Natural killer cell treated with Interleukin-12 subunit alpha and Interleukin-12 subunit beta and Interleukin-15 and Interleukin-18, amount 100 ng/mL, for 72 hours (primary cell): ENCODE measurements at regions not wholly inside any gene's neighbourhood (a gene's known extent, or its start where the extent isn't known, plus 50 kb on each side); places are given as distances from the start of the nearest gene placed in this dataset.

Experiments
- ATAC-seq, 2 donors: fragments of 150-1000 bp; cut with Tn5 transposase in 1 of 2; sonication (Bioruptor Pico), chemical (Tn5 transposase) in 1 of 2; 2 replicates each; pipeline ENCODE4 v1.10.0; 2021
- DNase-seq: peaks from one replicate; pipeline ENCODE4 v3.0.0; 2022; ENCODE audit warnings: low spot score
- H3K27ac Mint-ChIP-seq, 2 donors: 1 replicate in 1 of 2; 2 replicates in 1 of 2; pipeline ENCODE4 v1.8.0; 2022; ENCODE audit warnings: mixed read lengths in 2 of 2, mild to moderate bottlenecking in 1 of 2, moderate library complexity in 1 of 2
- H3K27me3 Mint-ChIP-seq, 2 donors: 1 replicate in 1 of 2; 2 replicates in 1 of 2; pipeline ENCODE4 v1.8.0; 2022; ENCODE audit warnings: mixed read lengths in 2 of 2
- H3K36me3 Mint-ChIP-seq: one replicate; pipeline ENCODE4 v1.8.0; 2022; ENCODE audit warnings: mixed read lengths
- H3K4me1 Mint-ChIP-seq, 2 donors: 1 replicate in 1 of 2; 2 replicates in 1 of 2; pipeline ENCODE4 v1.8.0; 2022; ENCODE audit warnings: low read depth in 2 of 2, mixed read lengths in 2 of 2, mild to moderate bottlenecking in 1 of 2
- H3K4me3 Mint-ChIP-seq: one replicate; pipeline ENCODE4 v1.8.0; 2022; ENCODE audit warnings: mixed read lengths
- H3K9me3 Mint-ChIP-seq: 2 replicates; pipeline ENCODE4 v1.8.0; 2022; ENCODE audit warnings: mixed read lengths

DNA sequence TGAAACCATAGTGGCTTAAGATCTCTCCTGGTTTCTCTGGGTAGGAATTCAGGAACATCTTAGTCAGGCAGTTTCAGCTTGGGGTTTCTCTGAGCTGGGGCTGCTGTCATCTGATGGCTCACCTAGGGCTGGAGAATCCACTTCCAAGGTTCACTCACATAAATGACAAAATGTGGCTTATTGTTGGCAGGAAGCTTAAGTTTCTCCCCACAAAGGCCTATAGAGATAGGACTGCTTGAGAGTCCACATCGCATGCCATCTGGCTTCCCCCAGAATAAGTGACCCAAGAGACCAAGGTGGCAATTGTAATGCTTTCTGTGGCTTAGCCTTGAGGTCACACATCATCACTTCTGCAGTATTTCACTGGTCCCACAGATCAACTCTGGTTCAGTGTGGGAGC lies 131.4 kb downstream of the EDN1 start:
- no peak for ATAC-seq
- Mint-ChIP-seq H3K4me1 (no peaks in the 10 kb centered on the region), H3K36me3 (no peaks in the 10 kb centered on the region), H3K9me3 (no peaks in the 10 kb centered on the region), H3K4me3 (no peak overlapping the region), H3K27me3 (peaks cover 0 to 3% of the 10 kb centered on the region in 2 donors), H3K27ac (no peak overlapping the region)
- DNase-seq: no peak

DNA sequence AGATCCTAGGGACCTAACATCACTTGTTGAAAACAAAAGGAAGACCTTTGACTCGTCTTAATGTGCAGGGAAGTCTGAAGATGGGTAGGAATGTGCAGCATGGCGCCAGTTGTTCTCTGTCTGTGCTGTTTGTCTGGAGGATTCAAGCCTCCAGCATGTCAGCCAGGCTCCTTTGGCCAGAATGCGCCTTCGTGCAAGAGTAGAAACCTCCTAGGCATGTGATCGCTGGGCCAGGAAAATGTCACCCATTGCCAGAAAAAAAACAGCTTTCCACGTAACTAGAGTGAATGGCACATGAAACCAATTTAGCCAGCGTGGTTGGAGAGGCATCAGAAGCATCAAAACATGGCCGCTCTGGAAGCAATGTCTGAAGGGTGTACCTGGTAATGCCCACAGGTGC lies 132.7 kb downstream of the EDN1 start:
- DNase-seq (no peak), ATAC-seq (no peak)
- Mint-ChIP-seq H3K4me1 (no peaks in the 10 kb centered on the region), H3K9me3 (no peaks in the 10 kb centered on the region), H3K27ac (no peak overlapping the region), H3K4me3 (no peak overlapping the region), H3K27me3 (no peaks in the 10 kb centered on the region), H3K36me3 (no peaks in the 10 kb centered on the region)

DNA sequence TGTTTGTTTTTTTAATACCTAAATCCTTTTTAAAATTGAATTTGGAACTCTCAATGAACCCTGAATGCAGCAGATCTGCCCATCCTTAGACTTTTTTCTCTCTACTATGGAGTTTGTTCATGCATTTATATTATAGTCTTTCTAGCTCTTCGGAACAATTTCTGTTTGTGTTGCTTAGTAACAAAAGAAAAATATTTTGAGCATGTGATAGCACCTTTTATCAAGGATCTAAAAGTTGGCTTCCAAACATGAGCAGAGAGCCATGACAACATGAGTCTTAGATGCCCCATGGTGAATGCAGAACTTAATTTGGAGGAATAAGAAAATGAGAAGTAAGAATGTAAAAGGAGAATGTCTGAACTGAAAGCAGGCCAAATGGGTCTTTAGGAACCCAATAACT lies 133.7 kb downstream of the EDN1 start:
- Mint-ChIP-seq H3K4me3 (no peak overlapping the region), H3K9me3 (no peaks in the 10 kb centered on the region), H3K27me3 (no peaks in the 10 kb centered on the region), H3K27ac (no peak overlapping the region), H3K4me1 (no peaks in the 10 kb centered on the region), H3K36me3 (no peaks in the 10 kb centered on the region)
- DNase-seq (no peak), ATAC-seq (no peak)

DNA sequence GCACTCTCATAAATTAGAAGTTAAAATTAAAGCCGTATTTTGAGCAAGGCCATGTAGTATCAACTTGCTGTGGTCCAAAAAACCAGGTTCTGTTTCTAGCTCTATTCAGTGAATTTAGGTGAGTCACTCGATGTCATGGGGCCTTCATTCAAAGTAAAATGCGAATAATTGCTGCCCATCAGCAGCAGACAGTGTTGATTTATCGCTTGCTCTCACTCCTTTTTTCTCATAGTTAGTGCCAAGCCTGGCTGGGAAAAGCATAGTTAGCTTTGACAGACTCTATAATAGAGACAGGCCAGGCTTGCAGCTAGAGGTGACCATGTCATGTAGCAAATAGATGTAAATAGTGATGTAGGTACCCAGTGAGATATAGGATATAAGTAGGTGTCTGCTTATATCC lies 136.0 kb downstream of the EDN1 start:
- Mint-ChIP-seq H3K9me3 (no peaks in the 10 kb centered on the region), H3K27ac (no peak overlapping the region), H3K4me3 (no peak overlapping the region), H3K27me3 (peaks cover 0 to 5% of the 10 kb centered on the region in 2 donors), H3K36me3 (no peaks in the 10 kb centered on the region), H3K4me1 (no peaks in the 10 kb centered on the region)
- no peak for DNase-seq
- no peak for ATAC-seq

DNA sequence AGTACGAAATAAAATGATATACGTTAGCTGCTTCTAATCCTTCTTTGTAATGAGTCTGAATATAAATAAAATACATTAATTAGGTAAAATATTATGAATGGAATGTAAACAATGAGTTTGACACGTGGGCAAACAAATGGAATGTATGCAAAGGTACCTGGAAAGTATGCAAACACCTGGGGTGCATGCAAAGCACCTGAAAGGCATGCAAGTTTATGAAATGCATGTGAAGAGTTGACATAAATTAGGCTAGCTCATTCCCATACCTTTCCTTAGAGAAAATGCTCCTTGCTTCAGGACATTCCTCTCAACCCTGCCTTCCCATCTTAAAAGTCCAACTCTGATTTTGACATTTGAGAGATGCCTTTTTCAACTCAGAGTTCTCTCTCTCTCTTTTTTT lies 140.9 kb downstream of the EDN1 start:
- Mint-ChIP-seq H3K9me3 (no peaks in the 10 kb centered on the region), H3K36me3 (peaks cover 6% of the 10 kb centered on the region), H3K27ac (no peak overlapping the region), H3K27me3 (peaks cover 2 to 15% of the 10 kb centered on the region in 2 donors), H3K4me3 (no peak overlapping the region), H3K4me1 (no peaks in the 10 kb centered on the region)
- ATAC-seq (no peak), DNase-seq (no peak)

DNA sequence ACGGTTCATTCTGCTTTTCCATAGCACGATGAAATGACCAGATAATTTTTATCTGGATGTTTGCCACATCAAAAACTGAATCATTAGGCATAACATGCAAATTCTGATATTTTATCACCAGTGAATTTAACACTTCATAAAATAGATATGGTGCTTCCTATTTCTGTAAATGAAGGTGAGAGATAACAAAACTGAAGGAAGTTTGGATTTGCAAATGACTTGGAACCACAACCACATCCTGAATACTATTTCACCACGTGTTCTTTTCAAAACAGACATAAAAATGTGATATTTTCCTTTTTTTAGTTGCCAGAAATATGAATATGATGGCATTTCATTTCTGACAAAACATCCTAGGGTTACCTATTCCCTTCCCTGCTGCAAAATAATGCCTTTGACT lies 146.1 kb downstream of the EDN1 start:
- ATAC-seq: no peak
- DNase-seq: no peak
- Mint-ChIP-seq H3K9me3 (peaks cover 2% of the 10 kb centered on the region), H3K4me3 (no peak overlapping the region), H3K27ac (no peak overlapping the region), H3K4me1 (no peaks in the 10 kb centered on the region), H3K36me3 (peaks cover 6% of the 10 kb centered on the region), H3K27me3 (peaks cover 4 to 10% of the 10 kb centered on the region in 2 donors)

DNA sequence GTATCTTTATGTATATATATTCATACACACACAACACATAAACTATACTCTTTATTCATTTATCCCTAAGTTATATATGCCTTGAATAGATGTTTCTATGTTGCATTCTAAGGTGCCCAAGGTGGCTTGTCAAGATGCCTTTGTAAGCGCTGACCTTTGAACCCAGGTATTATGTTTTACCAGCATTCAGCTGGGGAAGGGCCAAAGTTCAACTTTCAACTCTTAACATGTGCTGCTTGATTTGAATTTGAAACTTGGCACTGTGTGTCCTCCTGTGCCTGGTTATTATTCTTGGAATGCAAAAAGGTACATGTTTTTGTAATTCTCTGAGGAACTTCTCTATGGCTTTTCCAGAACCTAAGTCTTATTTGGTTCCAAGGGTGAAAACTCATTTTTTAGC lies 146.5 kb downstream of the EDN1 start:
- H3K27me3 Mint-ChIP-seq: peaks cover 5 to 10% of the 10 kb centered on the region in 2 donors
- no peaks in the 10 kb centered on the region for H3K4me1 Mint-ChIP-seq
- DNase-seq (no peak), ATAC-seq (no peak)
- peaks cover 6% of the 10 kb centered on the region for H3K36me3 Mint-ChIP-seq
- no peak overlapping the region for H3K27ac Mint-ChIP-seq
- no peak overlapping the region for H3K4me3 Mint-ChIP-seq
- H3K9me3 Mint-ChIP-seq: peaks cover 4% of the 10 kb centered on the region

DNA sequence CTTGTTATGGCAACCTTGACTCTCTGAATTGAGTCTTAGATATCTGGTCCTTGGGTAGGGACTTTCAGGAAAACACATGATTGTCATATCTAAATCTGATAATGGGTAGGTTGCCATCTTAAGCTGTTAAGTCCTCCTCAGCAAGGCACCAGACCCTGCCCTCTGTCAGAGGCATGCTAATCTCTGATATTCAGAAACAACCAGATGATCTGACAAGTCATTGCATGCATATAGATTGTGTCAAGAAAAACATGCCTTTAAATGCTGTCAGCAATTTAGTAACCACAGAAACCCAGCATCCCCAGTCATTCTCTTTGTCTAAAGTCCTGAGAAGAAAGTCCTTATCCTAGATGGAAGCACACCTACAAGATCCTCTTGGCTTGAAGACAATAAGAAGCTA lies 149.1 kb downstream of the EDN1 start:
- ATAC-seq (no peak), DNase-seq (no peak)
- Mint-ChIP-seq H3K9me3 (peaks cover 8% of the 10 kb centered on the region), H3K27ac (no peak overlapping the region), H3K4me3 (no peak overlapping the region), H3K36me3 (peaks cover 6% of the 10 kb centered on the region), H3K4me1 (no peaks in the 10 kb centered on the region), H3K27me3 (peaks cover 6 to 7% of the 10 kb centered on the region in 2 donors)

DNA sequence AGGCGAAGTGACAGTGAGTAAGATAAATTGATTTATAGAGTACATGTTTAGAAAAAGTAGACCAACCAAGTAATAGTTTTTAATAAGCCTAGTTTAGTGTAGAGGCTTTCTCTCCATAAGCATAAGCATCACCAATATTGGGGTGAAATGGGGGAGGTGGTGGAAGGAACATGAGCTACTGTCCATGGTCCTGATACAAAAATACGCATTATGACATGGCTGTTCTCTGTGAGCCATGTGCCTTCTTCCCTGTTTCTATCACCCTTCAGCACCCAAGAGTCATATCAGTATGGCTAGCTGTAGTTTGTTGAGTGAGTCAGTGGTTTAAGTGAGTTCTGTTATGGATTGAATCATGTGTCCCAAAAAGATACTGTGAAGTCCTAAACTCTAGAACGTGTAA lies 150.8 kb downstream of the EDN1 start:
- H3K36me3 Mint-ChIP-seq: no peaks in the 10 kb centered on the region
- H3K27ac Mint-ChIP-seq: no peak overlapping the region
- ATAC-seq: no peak
- H3K4me1 Mint-ChIP-seq: no peaks in the 10 kb centered on the region
- H3K4me3 Mint-ChIP-seq: no peak overlapping the region
- DNase-seq: no peak
- H3K27me3 Mint-ChIP-seq: peaks cover 6 to 7% of the 10 kb centered on the region in 2 donors
- H3K9me3 Mint-ChIP-seq: peaks cover 8% of the 10 kb centered on the region

DNA sequence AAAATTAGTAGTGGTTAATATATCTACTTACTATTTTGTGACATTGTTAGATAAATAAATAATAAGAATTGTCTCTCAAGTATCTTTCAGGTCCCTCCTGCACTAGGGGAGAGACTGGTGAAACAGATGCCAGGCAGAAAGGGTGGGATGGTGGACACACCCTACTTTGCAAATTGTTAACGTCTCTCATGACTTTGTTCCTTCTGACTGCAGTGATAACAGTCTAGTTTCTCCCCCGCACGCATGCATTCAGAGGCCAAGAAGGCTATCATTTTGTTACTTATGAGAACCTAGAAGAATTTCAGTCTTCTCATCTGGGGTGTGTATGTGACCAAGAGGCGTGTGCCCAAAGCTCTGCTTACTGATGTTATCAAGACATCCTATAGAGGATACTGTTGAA lies 152.3 kb downstream of the EDN1 start:
- Mint-ChIP-seq H3K36me3 (no peaks in the 10 kb centered on the region), H3K4me3 (no peak overlapping the region), H3K9me3 (peaks cover 8% of the 10 kb centered on the region), H3K27ac (no peak overlapping the region), H3K4me1 (no peaks in the 10 kb centered on the region), H3K27me3 (peaks cover 7 to 14% of the 10 kb centered on the region in 2 donors)
- ATAC-seq (no peak), DNase-seq (no peak)

DNA sequence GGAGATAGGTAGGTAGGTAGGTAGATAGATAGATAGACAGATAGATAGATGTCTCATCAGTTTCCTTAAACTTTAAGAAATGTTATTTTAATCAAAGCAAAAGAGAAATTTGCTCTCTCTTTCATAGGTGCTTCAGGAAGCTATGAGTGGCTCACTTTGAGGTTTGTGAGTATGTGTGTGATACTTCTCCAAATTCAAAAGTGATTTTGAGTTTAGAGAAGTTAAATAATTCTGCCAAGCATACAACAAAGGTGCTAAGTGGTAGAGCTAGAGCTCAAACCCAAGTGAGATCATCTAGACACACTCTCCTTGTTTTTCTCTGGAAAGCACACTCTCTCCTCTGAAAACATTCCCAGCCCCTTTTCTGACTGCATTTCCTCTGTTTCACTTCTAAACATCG lies 156.2 kb downstream of the EDN1 start:
- no peak overlapping the region for H3K4me3 Mint-ChIP-seq
- peaks cover 6% of the 10 kb centered on the region for H3K36me3 Mint-ChIP-seq
- peaks cover 8% of the 10 kb centered on the region for H3K9me3 Mint-ChIP-seq
- no peaks in the 10 kb centered on the region for H3K4me1 Mint-ChIP-seq
- no peak for DNase-seq
- peaks cover 7 to 23% of the 10 kb centered on the region in 2 donors for H3K27me3 Mint-ChIP-seq
- ATAC-seq: no peak
- no peak overlapping the region for H3K27ac Mint-ChIP-seq

DNA sequence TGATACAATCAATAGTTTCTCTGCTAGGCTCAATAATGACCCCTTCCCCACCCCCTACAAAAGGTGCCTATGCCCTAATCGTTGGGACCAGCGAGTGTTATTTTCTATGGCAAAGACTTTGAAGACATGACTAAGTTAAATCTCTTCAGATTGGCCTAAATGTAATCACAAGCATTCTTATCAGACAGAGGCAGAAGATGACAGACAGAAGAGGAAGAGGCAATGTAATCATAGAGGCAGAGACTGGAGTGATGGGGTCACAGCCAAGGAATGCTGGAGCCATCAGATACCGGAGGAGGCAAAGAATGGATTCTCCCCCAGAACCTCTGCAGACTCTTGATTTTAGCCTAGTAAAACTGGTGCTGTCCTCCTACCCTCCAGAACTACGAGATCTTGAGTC lies 159.3 kb downstream of the EDN1 start:
- Mint-ChIP-seq H3K27ac (no peak overlapping the region), H3K36me3 (peaks cover 14% of the 10 kb centered on the region), H3K4me3 (no peak overlapping the region), H3K27me3 (peaks cover 3 to 17% of the 10 kb centered on the region in 2 donors), H3K4me1 (no peaks in the 10 kb centered on the region), H3K9me3 (peaks cover 11% of the 10 kb centered on the region)
- ATAC-seq (no peak), DNase-seq (no peak)

DNA sequence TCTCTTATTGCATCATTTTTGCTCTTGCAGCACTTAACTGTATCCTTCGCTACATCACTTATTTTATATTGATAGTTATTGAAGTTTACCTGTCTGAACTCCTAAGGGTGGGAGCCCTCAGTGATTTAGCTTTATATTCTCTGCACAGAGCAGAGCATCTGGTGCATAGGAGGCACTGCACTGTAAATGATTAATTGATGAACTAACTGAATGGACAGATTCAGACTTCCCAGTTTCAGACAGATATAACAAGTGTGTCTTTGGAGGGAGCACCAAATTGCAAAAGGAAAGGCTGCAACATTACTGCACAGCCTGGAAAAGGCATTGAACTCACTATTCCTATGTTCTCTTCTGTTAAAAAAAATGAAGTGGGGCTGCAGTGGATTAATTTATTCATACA lies 160.3 kb downstream of the EDN1 start:
- peaks cover 3 to 17% of the 10 kb centered on the region in 2 donors for H3K27me3 Mint-ChIP-seq

DNA sequence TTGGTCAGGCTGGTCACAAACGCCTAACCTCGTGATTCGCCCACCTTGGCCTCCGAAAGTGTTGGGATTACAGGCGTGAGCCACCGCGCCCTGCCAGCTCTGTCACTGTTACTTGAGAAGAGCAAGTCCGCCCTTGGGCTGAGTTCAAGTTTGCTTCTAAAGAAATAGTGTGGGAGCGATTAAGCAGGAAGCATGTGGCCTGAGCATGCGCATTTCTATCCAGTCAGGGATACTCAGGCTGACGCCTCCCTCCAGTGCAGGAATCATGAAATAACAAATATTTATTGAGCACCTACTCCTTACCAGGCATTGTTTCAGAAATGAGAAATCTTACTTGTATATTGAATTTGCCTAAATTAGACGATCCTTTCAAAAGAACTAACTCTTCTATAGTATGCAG lies 166.2 kb downstream of the EDN1 start:
- ATAC-seq: no peak
- peaks cover 8% of the 10 kb centered on the region for H3K36me3 Mint-ChIP-seq
- no peaks in the 10 kb centered on the region for H3K4me1 Mint-ChIP-seq
- peaks cover 9% of the 10 kb centered on the region for H3K9me3 Mint-ChIP-seq
- no peak overlapping the region for H3K27ac Mint-ChIP-seq
- no peak overlapping the region for H3K4me3 Mint-ChIP-seq
- DNase-seq: no peak
- peaks cover 1 to 2% of the 10 kb centered on the region in 2 donors for H3K27me3 Mint-ChIP-seq

More for the DNA sequence above, 160.3 kb downstream of the EDN1 start:
- H3K27ac Mint-ChIP-seq: no peak overlapping the region
- no peak for ATAC-seq
- peaks cover 14% of the 10 kb centered on the region for H3K36me3 Mint-ChIP-seq
- no peak overlapping the region for H3K4me3 Mint-ChIP-seq
- peaks cover 11% of the 10 kb centered on the region for H3K9me3 Mint-ChIP-seq
- no peaks in the 10 kb centered on the region for H3K4me1 Mint-ChIP-seq
- DNase-seq: no peak

DNA sequence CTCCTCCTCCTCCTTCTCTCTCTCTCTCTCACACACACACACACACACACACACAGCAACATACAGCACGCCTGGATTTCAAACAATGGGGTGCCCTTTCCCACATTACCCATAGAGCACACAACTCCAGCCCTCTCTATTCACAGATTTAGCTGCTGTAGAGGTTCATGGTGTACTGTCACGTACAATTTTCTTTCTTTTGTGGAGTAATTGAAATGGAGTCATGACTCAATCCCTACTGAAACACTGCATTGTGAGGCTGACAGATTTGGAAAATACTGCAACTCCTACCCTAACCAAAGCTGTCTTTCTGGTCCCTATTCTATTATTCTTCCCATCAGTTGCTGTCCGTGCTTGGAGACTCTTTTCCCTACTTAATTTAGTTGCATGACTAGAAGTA lies 166.9 kb downstream of the EDN1 start:
- peaks cover 8% of the 10 kb centered on the region for H3K36me3 Mint-ChIP-seq

More for the DNA sequence above, 166.9 kb downstream of the EDN1 start:
- no peak overlapping the region for H3K4me3 Mint-ChIP-seq
- no peak for ATAC-seq
- no peak for DNase-seq
- H3K4me1 Mint-ChIP-seq: no peaks in the 10 kb centered on the region
- H3K9me3 Mint-ChIP-seq: peaks cover 9% of the 10 kb centered on the region
- H3K27ac Mint-ChIP-seq: no peak overlapping the region
- H3K27me3 Mint-ChIP-seq: peaks cover 0 to 2% of the 10 kb centered on the region in 2 donors
